ENCODE measurements at regions not wholly inside any gene's neighbourhood (a gene's known extent, or its start where the extent isn't known, plus 50 kb on each side); places are given as distances from the start of the nearest gene placed in this dataset.
A peak's percentile ranks its signal among the peaks of the same experiment; 100 is the strongest.

- peak; percentile 47 for DNase-seq
Observed at GRCh38 chr13:24012648-24013047, 115.3 kb upstream of the C1QTNF9B start.

GRCh38 chr13:24013189-24013588 is 115.9 kb upstream of the C1QTNF9B start:
- DNase-seq = no peak

- DNase-seq = no peak
Observed at GRCh38 chr13:24016046-24016445, 118.7 kb upstream of the C1QTNF9B start.

GRCh38 chr13:24022568-24022967 is 125.3 kb upstream of the C1QTNF9B start:
- DNase-seq = no peak

- no peak for DNase-seq
Observed at GRCh38 chr13:24023073-24023472, 125.8 kb upstream of the C1QTNF9B start.

- DNase-seq = no peak
Observed at GRCh38 chr13:24027494-24027893, 130.2 kb upstream of the C1QTNF9B start.

GRCh38 chr13:24032252-24032651 is 128.3 kb upstream of the SPATA13 start:
- no peak for DNase-seq

GRCh38 chr13:24032674-24033073 is 127.8 kb upstream of the SPATA13 start:
- no peak for DNase-seq

- DNase-seq = no peak
Observed at GRCh38 chr13:24033527-24034302, 126.8 kb upstream of the SPATA13 start.

GRCh38 chr13:24035411-24035810 is 125.1 kb upstream of the SPATA13 start:
- no peak for DNase-seq

- DNase-seq = no peak
Observed at GRCh38 chr13:24036115-24036514, 124.4 kb upstream of the SPATA13 start.

GRCh38 chr13:24038405-24038804 is 122.1 kb upstream of the SPATA13 start:
- DNase-seq = peak; percentile 2

- DNase-seq = peak; percentile 79
Observed at GRCh38 chr13:24038841-24039330, 121.6 kb upstream of the SPATA13 start.

- peak; percentile 48 for DNase-seq
Observed at GRCh38 chr13:24039621-24040475, 120.7 kb upstream of the SPATA13 start.

- DNase-seq = peak; percentile 66
Observed at GRCh38 chr13:24040835-24041234, 119.7 kb upstream of the SPATA13 start.

- no peak for DNase-seq
Observed at GRCh38 chr13:24041651-24042225, 118.8 kb upstream of the SPATA13 start.

- no peak for DNase-seq
Observed at GRCh38 chr13:24042710-24043440, 117.6 kb upstream of the SPATA13 start.

GRCh38 chr13:24043590-24044350 is 116.8 kb upstream of the SPATA13 start:
- no peak for DNase-seq

GRCh38 chr13:24045597-24045996 is 114.9 kb upstream of the SPATA13 start:
- DNase-seq = no peak

GRCh38 chr13:24050292-24050711 is 110.2 kb upstream of the SPATA13 start:
- DNase-seq = no peak

- DNase-seq = peak; percentile 47
Observed at GRCh38 chr13:24050796-24051715, 109.5 kb upstream of the SPATA13 start.
